ENCODE measurements at regions not wholly inside any gene's neighbourhood (a gene's known extent, or its start where the extent isn't known, plus 50 kb on each side); places are given as distances from the start of the nearest gene placed in this dataset.

DNA sequence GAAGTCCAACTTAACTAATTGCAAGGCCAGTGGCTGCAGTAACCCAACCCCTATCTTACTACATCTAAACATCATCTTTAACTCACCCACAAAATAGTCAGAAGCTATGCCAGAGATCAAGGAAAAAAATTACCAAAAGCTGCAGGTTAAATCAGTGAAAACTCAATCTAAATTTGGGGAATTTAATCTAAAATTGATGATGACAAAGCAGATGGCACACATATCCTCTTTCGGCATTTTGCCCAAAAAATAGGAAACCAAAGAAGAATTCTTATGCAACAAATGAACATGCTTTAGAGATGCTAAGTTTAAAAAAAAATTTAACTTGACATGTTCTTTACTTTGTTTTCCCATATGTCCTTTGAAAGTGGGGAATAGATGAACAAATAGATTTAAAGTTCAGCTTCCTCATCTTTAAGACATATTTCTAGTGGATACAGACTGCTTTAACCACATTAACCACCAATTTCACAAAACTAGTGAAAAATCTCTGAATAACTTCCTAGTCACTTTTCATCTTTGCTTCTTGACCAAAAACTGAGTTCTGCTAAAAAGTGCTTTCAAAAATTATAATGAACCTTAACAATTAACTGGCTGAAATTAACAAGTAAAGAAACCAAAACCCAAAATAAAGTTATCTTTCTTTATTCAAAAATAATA lies 74.3 kb upstream of the CCDC150 start:
- TF ChIP-seq, protein P1, sequence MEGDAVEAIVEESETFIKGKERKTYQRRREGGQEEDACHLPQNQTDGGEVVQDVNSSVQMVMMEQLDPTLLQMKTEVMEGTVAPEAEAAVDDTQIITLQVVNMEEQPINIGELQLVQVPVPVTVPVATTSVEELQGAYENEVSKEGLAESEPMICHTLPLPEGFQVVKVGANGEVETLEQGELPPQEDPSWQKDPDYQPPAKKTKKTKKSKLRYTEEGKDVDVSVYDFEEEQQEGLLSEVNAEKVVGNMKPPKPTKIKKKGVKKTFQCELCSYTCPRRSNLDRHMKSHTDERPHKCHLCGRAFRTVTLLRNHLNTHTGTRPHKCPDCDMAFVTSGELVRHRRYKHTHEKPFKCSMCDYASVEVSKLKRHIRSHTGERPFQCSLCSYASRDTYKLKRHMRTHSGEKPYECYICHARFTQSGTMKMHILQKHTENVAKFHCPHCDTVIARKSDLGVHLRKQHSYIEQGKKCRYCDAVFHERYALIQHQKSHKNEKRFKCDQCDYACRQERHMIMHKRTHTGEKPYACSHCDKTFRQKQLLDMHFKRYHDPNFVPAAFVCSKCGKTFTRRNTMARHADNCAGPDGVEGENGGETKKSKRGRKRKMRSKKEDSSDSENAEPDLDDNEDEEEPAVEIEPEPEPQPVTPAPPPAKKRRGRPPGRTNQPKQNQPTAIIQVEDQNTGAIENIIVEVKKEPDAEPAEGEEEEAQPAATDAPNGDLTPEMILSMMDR (IDR thresholded peaks at IDR 0.05): no peak
- no peak for TF ChIP-seq POLR2A (IDR thresholded peaks at IDR 0.05)
